GM23338 (cell line): ENCODE measurements at regions not wholly inside any gene's neighbourhood (a gene's known extent, or its start where the extent isn't known, plus 50 kb on each side); places are given as distances from the start of the nearest gene placed in this dataset.

Experiments
- CREB1 ChIP-seq: fragments of 250-450 bp; sonication (Bioruptor Pico); IDR thresholded peaks from 2 replicates; pipeline ENCODE4 v1.5.0; 2020; ENCODE audit warnings: low read depth, mild to moderate bottlenecking, moderate library complexity
- EZH2 ChIP-seq: fragments of 200-600 bp; sonication (generic); IDR thresholded peaks from one replicate; pipeline ENCODE4 v1.8.0; 2017; ENCODE audit warnings: antibody characterized with exemption, mild to moderate bottlenecking, low read depth; ENCODE audit not compliant: unreplicated experiment
- EZH2phosphoT487 ChIP-seq: fragments of 200-600 bp; sonication (generic); IDR thresholded peaks from one replicate; pipeline ENCODE4 v1.8.1; 2018; ENCODE audit warnings: antibody characterized with exemption; ENCODE audit not compliant: unreplicated experiment
- JUNB ChIP-seq: IDR thresholded peaks from one replicate; pipeline ENCODE4 v1.6.1; 2016; ENCODE audit warnings: antibody characterized with exemption; ENCODE audit not compliant: unreplicated experiment
- NANOG ChIP-seq: IDR thresholded peaks from 2 replicates; pipeline ENCODE4 v1.6.1; 2016; ENCODE audit warnings: antibody characterized with exemption, borderline replicate concordance
- POLR2AphosphoS5 ChIP-seq: IDR thresholded peaks from 2 replicates; pipeline ENCODE4 v1.6.1; 2016; ENCODE audit warnings: antibody characterized with exemption, low read depth
- STAT1 ChIP-seq: IDR thresholded peaks from one replicate; pipeline ENCODE4 v1.6.1; 2016; ENCODE audit warnings: antibody characterized with exemption; ENCODE audit not compliant: unreplicated experiment
- ZNF114 ChIP-seq: fragments of 250-450 bp; sonication (Bioruptor Pico); IDR thresholded peaks from 2 replicates; pipeline ENCODE4 v1.5.0; 2020; ENCODE audit warnings: mild to moderate bottlenecking, moderate library complexity
- TF ChIP-seq, protein P1 (sequence below): IDR thresholded peaks from one replicate; pipeline ENCODE4 v1.6.1; 2018; ENCODE audit warnings: antibody characterized with exemption; ENCODE audit not compliant: unreplicated experiment
- TF ChIP-seq, protein P2 (sequence below), 2 experiments: fragments of 200-600 bp in 1 of 2; sonication (generic) in 1 of 2; conservative IDR thresholded peaks; 2 replicates each; pipeline versions ENCODE4 v1.5.1 to v1.6.1; 2016 to 2017; ENCODE audit warnings: antibody characterized with exemption in 2 of 2, low read depth in 2 of 2, mild to moderate bottlenecking in 2 of 2, moderate library complexity in 1 of 2
- TF ChIP-seq, protein P3 (sequence below): IDR thresholded peaks from 2 replicates; pipeline ENCODE4 v1.6.1; 2016; ENCODE audit warnings: antibody characterized with exemption

DNA sequence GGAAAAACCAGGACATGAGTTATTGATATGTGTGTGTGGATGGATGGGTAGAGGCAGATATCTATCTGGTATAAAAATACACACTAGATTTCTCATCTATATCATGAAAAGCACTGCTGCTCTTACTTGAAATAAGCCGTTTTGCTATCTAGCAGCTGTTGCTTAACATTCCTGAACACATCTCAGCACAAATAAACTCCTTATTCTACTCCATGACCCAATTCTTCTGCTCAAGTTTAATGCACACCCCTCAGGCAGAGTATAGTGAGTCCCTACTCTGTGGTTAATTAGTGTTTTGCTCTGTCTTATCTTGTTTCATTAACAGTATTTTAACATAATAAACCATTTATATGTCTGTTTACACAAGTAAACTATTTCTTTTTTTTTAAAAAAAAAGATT lies 134.2 kb downstream of the CBLN2 start:
- TF ChIP-seq, protein P1, sequence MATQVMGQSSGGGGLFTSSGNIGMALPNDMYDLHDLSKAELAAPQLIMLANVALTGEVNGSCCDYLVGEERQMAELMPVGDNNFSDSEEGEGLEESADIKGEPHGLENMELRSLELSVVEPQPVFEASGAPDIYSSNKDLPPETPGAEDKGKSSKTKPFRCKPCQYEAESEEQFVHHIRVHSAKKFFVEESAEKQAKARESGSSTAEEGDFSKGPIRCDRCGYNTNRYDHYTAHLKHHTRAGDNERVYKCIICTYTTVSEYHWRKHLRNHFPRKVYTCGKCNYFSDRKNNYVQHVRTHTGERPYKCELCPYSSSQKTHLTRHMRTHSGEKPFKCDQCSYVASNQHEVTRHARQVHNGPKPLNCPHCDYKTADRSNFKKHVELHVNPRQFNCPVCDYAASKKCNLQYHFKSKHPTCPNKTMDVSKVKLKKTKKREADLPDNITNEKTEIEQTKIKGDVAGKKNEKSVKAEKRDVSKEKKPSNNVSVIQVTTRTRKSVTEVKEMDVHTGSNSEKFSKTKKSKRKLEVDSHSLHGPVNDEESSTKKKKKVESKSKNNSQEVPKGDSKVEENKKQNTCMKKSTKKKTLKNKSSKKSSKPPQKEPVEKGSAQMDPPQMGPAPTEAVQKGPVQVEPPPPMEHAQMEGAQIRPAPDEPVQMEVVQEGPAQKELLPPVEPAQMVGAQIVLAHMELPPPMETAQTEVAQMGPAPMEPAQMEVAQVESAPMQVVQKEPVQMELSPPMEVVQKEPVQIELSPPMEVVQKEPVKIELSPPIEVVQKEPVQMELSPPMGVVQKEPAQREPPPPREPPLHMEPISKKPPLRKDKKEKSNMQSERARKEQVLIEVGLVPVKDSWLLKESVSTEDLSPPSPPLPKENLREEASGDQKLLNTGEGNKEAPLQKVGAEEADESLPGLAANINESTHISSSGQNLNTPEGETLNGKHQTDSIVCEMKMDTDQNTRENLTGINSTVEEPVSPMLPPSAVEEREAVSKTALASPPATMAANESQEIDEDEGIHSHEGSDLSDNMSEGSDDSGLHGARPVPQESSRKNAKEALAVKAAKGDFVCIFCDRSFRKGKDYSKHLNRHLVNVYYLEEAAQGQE, result no peak
- TF ChIP-seq EZH2, result no peak
- no peak for TF ChIP-seq POLR2AphosphoS5
- TF ChIP-seq, protein P2, sequence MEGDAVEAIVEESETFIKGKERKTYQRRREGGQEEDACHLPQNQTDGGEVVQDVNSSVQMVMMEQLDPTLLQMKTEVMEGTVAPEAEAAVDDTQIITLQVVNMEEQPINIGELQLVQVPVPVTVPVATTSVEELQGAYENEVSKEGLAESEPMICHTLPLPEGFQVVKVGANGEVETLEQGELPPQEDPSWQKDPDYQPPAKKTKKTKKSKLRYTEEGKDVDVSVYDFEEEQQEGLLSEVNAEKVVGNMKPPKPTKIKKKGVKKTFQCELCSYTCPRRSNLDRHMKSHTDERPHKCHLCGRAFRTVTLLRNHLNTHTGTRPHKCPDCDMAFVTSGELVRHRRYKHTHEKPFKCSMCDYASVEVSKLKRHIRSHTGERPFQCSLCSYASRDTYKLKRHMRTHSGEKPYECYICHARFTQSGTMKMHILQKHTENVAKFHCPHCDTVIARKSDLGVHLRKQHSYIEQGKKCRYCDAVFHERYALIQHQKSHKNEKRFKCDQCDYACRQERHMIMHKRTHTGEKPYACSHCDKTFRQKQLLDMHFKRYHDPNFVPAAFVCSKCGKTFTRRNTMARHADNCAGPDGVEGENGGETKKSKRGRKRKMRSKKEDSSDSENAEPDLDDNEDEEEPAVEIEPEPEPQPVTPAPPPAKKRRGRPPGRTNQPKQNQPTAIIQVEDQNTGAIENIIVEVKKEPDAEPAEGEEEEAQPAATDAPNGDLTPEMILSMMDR (conservative IDR thresholded peaks at IDR 0.05; ENCODE audit: low read depth in 2 of 2), result no peak
- no peak for TF ChIP-seq EZH2phosphoT487
- TF ChIP-seq CREB1 (CRISPR knock-in tag), result no peak
- TF ChIP-seq NANOG, result no peak
- no peak for TF ChIP-seq JUNB
- no peak for TF ChIP-seq ZNF114 (CRISPR knock-in tag)
- TF ChIP-seq, protein P3, sequence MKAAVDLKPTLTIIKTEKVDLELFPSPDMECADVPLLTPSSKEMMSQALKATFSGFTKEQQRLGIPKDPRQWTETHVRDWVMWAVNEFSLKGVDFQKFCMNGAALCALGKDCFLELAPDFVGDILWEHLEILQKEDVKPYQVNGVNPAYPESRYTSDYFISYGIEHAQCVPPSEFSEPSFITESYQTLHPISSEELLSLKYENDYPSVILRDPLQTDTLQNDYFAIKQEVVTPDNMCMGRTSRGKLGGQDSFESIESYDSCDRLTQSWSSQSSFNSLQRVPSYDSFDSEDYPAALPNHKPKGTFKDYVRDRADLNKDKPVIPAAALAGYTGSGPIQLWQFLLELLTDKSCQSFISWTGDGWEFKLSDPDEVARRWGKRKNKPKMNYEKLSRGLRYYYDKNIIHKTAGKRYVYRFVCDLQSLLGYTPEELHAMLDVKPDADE, result no peak
- TF ChIP-seq STAT1, result no peak
